NCI-H1694 (cell line): ENCODE measurements at regions not wholly inside any gene's neighbourhood (a gene's known extent, or its start where the extent isn't known, plus 50 kb on each side); places are given as distances from the start of the nearest gene placed in this dataset.

ENCODE experiments used
- DNase-seq: peaks from one replicate; lab custom pipeline; 2025; lab: John Stamatoyannopoulos, UW

DNA sequence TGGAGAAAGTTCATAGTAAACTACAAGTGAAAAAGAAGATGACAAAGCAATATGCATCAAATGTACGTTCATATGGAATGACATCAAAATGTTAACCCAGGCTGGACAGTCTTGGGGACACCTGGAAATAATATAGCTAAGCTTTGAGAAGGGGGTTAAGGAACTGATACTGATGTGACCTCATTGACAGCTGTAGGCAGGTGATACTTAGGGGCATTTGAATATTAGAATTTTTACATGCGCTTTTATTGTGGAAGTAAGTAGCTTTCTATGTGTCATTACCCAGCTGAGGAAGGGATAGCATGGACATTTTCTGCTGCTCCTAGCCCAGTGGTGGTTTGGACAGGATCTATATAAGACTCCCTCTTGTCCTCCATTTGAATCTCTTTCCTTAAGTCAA lies 299.7 kb downstream of the CWC27 start:
- no peak for DNase-seq

DNA sequence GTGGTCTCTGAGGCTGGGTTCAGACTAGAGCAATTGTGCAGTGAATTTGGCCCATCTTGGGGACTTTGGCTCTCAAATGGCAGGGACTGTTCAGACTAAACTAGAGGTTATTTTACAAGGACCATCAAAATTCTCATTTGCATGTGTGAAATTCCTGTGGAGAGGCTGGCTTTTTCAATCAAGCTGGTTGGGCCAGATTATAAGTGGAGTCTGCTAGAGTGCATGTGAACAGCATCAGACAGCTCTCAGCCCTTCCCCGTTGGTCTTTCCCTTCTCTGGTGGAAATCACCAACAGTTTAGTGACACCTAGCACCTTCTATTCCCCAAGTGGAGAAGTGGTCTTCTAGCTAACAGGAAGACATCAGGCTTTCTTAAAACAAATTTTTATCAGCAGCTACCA lies 301.3 kb downstream of the CWC27 start:
- no peak for DNase-seq

DNA sequence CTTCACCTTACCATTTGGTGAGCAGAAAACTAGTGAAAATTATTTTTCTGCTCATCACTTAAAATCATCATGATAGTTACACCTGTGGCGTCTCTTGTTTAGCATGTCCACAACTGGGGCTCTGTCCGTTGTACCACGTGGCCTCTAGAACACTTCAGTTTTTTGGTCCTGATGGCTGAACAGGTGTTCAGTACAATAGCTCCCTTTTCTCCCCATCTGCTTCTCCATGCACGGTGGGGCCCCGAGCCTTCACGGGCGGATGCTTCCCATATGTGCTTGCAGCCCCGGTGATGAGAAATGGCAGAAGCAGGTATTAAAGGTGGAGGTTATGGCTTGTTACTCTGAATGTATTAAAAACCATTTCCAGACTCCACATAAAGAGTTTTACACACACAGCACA lies 304.1 kb downstream of the CWC27 start:
- DNase-seq, result peak; percentile 48

DNA sequence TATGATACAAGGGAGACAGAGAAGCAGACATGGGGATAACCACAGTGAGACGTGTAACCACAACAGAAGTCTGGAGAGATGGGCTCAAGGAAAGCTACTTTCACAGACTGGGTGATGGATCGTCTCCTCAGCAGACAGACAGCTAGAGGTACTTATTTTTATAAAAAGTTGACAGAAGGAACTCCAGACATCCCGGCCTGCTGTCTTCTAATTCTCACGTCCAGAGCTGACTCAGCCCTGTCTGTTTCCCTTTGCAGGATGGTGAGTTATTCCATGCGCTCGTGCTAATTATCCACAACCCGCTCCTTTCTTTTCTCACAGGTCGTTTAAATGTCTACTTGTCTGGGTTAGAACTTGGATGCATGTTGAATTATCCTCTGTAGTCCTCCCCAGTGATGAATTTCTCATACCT lies 304.5 kb downstream of the CWC27 start:
- no peak for DNase-seq

- no peak for DNase-seq
Measured at GRCh38 chr5:65075623-65076250, 307.0 kb downstream of the CWC27 start.

- DNase-seq, result no peak
Measured at GRCh38 chr5:65076251-65076869, 307.6 kb downstream of the CWC27 start.

DNA sequence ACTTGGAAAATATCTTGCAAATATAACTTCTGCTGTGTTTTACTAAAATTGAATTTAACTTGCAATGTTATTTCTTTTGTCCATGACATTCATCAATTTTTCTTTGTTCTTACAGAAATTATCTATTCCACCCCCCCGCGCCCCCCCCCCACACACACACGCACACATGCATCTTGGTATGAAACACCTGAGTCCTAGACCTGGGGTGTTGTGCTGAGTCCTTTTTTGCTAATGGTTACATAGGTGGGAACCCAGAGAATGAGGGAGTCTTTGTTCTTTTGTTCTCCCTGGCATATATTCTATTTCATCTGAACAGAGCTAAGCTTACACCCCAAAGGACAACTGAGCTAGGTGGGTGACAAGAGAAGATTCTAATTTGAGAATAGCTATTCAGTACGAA lies 308.9 kb downstream of the CWC27 start:
- no peak for DNase-seq

GRCh38 chr5:65078331-65078730 lies 309.6 kb downstream of the CWC27 start:
- DNase-seq, result no peak

DNA sequence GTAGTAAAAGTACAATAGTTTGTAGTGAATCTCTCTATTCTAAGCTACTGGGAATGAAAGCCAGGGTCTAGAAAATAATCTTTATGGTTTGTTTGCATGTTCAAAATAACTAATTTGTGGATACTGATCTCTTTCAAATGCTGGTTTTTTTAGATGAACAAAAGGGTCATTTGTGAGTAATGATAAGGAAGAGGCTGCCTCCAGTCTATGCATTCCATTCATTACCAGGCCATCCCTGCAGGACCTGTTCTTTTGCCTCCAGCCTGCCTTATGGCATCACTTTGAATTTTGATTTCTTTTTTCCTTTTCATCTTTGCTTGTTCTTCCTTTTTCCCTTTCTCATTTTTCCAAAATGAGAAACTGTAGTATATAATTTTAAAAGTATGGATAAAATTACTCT lies 312.3 kb downstream of the CWC27 start:
- DNase-seq, result no peak

DNA sequence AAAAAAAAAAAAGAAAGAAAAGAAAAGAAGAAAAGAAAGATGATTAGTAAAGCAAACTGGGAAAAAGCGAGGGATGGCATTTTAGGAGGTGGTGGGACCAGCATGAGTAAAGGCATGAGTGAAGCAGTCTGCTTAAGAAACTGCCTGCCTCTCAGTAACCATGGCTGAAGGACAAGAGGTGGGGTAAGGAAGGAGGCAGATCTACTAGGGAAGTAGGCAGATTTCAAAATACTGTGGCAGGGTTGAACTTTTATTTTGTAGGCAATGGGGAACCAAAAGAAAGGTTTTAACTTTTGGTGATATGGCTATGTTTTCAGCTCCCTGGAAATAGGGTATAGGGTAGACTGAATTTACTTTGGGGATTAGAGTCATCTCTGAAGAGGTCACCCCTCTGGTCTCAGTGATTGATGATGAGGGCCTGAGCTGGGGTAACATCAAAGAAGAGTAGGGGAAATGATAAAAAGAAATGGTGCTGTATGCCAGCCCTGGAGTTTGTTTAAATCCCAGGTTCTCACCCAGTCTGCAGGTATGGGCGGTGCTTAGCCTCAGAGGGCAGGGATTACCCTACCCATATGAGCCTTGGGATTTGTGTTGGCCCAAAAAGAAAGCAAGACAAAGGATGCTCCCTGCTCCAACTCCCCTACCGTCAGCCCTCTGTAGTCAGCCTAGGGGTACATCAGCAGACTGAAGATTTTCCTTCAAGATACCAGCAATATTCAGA lies 316.2 kb downstream of the CWC27 start:
- DNase-seq, result no peak

DNA sequence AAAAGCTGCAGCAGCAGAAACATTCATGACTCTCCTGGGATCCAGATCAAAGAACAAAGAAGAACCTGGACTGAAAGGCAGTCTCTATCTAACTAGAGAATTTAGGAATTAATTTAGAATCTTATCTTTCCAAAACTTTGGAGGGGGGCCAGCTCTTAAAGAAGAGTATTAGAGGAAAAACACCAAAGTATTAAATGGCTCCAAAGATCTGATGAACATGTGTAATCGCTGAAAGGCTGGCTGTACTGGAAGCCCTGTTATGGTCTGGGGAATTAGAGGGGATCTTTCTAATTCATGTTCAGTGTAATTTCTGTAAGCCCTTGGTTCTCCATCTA lies 316.8 kb downstream of the CWC27 start:
- no peak for DNase-seq

GRCh38 chr5:65086234-65086890 lies 317.6 kb downstream of the CWC27 start:
- DNase-seq, result no peak

- DNase-seq, result no peak
Measured at GRCh38 chr5:65087154-65087553, 318.4 kb downstream of the CWC27 start.

DNA sequence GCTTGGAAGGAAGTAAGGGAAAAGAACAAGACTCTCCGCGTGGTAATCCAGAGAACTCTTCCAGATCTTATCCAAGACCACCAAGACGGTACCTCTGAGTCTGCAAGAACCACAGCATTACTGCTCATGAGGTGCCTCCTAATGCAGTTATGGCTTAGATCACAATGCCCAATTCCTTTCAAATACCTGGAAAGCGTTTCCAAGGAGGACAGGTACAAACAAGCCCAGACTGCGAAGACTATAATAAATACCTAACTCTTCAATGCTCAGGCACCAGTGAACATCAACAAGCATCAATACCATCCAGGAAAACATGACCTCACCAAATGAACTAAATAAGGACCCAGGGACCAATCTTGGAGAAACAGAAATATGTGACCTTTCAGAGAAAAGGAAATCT lies 325.5 kb downstream of the CWC27 start:
- DNase-seq, result no peak

DNA sequence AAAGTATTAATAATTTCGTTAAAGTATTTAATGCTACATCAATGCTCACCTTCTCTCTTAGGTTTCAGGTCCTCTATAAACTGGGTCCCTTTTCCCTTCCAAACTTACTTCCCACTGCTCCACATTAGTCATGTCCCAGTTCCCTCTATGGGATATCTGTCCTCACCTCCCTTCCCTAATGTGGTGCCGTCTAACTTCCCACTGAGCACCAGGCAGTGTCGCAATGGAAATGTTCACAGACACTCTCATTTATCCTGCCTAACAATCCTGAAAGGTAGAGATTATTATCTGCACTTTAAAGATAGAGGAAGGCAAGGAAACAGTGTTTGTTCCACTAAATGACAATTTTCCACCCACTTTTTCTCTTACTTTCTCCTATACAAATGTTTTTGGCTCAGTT lies 329.7 kb downstream of the CWC27 start:
- no peak for DNase-seq
